Fibroblast of lung (primary cell): ENCODE measurements at regions not wholly inside any gene's neighbourhood (a gene's known extent, or its start where the extent isn't known, plus 50 kb on each side); places are given as distances from the start of the nearest gene placed in this dataset.

Experiments used
- DNase-seq, 2 donors: peaks; one replicate each; pipeline versions ENCODE4 v3.0.0 to v3.0.0-alpha.2; 2010; ENCODE audit warnings: low read depth in 2 of 2
- H2AFZ ChIP-seq: 2 replicates; pipeline ENCODE4 v1.5.1; 2012; ENCODE audit warnings: low read length, control low read depth, inconsistent platforms
- H3K27ac ChIP-seq: 2 replicates; pipeline ENCODE4 v1.5.1; 2011; ENCODE audit warnings: low read length, control low read depth; ENCODE audit not compliant: insufficient read depth
- H3K27me3 ChIP-seq: 2 replicates; pipeline ENCODE4 v1.5.1; 2011; ENCODE audit warnings: mild to moderate bottlenecking, low read length; ENCODE audit not compliant: control insufficient read depth, insufficient read depth
- H3K36me3 ChIP-seq: 2 replicates; pipeline ENCODE4 v1.5.1; 2011; ENCODE audit warnings: low read length; ENCODE audit not compliant: control insufficient read depth, insufficient read depth
- H3K4me1 ChIP-seq: 2 replicates; pipeline ENCODE4 v1.5.1; 2011; ENCODE audit warnings: low read length; ENCODE audit not compliant: control insufficient read depth, insufficient read depth; ENCODE audit errors: extremely low read depth
- H3K4me2 ChIP-seq: 2 replicates; pipeline ENCODE4 v1.5.1; 2011; ENCODE audit warnings: low read length, control low read depth; ENCODE audit not compliant: insufficient read depth; ENCODE audit errors: extremely low read depth
- H3K4me3 ChIP-seq, 4 experiments: fragments of 200-600 bp in 1 of 4; sonication (generic) in 1 of 4; replicated peaks in 1 of 4; 2 replicates each; pipeline ENCODE4 v1.5.1; 2011 to 2016; ENCODE audit warnings: low read length in 4 of 4, low read depth in 3 of 4, mild to moderate bottlenecking in 3 of 4, control low read depth in 2 of 4, inconsistent platforms in 1 of 4, mixed read lengths in 1 of 4; ENCODE audit not compliant: insufficient read depth in 1 of 4; ENCODE audit errors: control extremely low read depth in 1 of 4
- H3K79me2 ChIP-seq: 2 replicates; pipeline ENCODE4 v1.5.1; 2012; ENCODE audit warnings: mild to moderate bottlenecking, low read length, inconsistent platforms; ENCODE audit not compliant: control insufficient read depth, insufficient read depth
- H3K9ac ChIP-seq: 2 replicates; pipeline ENCODE4 v1.5.1; 2011; ENCODE audit warnings: mild to moderate bottlenecking, low read length, control low read depth; ENCODE audit not compliant: insufficient read depth
- H3K9me3 ChIP-seq: 2 replicates; pipeline ENCODE4 v1.5.1; 2012; ENCODE audit warnings: low read depth, low read length; ENCODE audit not compliant: control insufficient read depth, insufficient read depth
- H4K20me1 ChIP-seq: 2 replicates; pipeline ENCODE4 v1.5.1; 2011; ENCODE audit warnings: low read length; ENCODE audit not compliant: control insufficient read depth, insufficient read depth; ENCODE audit errors: extremely low read depth
- CTCF ChIP-seq, 2 donors: IDR thresholded peaks in 1 of 2; conservative IDR thresholded peaks in 1 of 2; 1 replicate in 1 of 2; 2 replicates in 1 of 2; pipeline ENCODE4 v1.5.1; 2011 to 2012; ENCODE audit warnings: low read length in 2 of 2, control low read depth in 1 of 2, inconsistent platforms in 1 of 2, low read depth in 1 of 2, mild to moderate bottlenecking in 1 of 2
- EZH2 ChIP-seq: IDR thresholded peaks from 2 replicates; pipeline ENCODE4 v1.5.1; 2012; ENCODE audit warnings: low read length, control low read depth, mild to moderate bottlenecking; ENCODE audit errors: missing control alignments

DNA sequence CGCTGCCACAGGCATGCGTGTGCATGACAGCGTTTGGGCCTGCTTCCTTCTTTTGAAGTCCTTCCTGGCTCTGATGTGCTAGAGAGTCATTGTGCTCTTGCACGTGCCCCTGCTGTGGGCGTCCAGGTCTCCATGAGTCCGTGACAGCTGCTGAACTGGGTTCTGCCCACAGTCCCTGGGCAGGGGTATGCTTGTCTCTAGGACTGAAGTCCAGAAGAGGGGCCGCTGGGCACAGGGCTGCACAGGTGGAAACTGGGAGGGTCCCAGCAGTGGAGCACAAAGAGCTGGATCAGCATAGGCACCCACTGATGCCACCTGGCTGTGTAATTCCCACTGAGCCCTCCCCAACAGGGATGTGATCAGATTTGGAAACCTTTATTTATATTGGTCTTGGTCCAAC, 169.4 kb downstream of the IRX2 start:
- Histone ChIP-seq H3K4me1 (no peaks in the 10 kb centered on the region), H3K36me3 (no peaks in the 10 kb centered on the region), H2AFZ (no peak overlapping the region), H3K9ac (no peak overlapping the region), H4K20me1 (no peaks in the 10 kb centered on the region), H3K79me2 (no peaks in the 10 kb centered on the region), H3K27me3 (no peaks in the 10 kb centered on the region), H3K27ac (no peak overlapping the region), H3K9me3 (no peaks in the 10 kb centered on the region), H3K4me2 (no peak overlapping the region), H3K4me3 (no peak overlapping the region)
- no peak for DNase-seq
- no peak for TF ChIP-seq CTCF (conservative IDR thresholded peaks at IDR 0.05 in 1 of 2, IDR thresholded peaks at IDR 0.05 in 1 of 2; ENCODE audit: low read depth in 1 of 2, low read length in 2 of 2)

- no peaks in the 10 kb centered on the region for H3K36me3 ChIP-seq
- H3K4me3 ChIP-seq = no peak overlapping the region
- no peak for DNase-seq
- no peaks in the 10 kb centered on the region for H3K79me2 ChIP-seq
- no peaks in the 10 kb centered on the region for H3K9me3 ChIP-seq
- no peaks in the 10 kb centered on the region for H3K27me3 ChIP-seq
- no peak overlapping the region for H3K9ac ChIP-seq
- no peak overlapping the region for H3K27ac ChIP-seq
- no peak overlapping the region for H2AFZ ChIP-seq
- H3K4me2 ChIP-seq = no peak overlapping the region
- no peaks in the 10 kb centered on the region for H3K4me1 ChIP-seq
- no peaks in the 10 kb centered on the region for H4K20me1 ChIP-seq
- TF ChIP-seq EZH2 (no peak), CTCF (conservative IDR thresholded peaks at IDR 0.05 in 1 of 2, IDR thresholded peaks at IDR 0.05 in 1 of 2; ENCODE audit: low read depth in 1 of 2, low read length in 2 of 2) (no peak)
Measured at GRCh38 chr5:2581418-2581817, 170.1 kb downstream of the IRX2 start.

- no peaks in the 10 kb centered on the region for H3K27me3 ChIP-seq
Measured at GRCh38 chr5:2579126-2579525, 172.4 kb downstream of the IRX2 start.

More at GRCh38 chr5:2579126-2579525, 172.4 kb downstream of the IRX2 start:
- Histone ChIP-seq H3K4me2 (no peak overlapping the region), H3K79me2 (no peaks in the 10 kb centered on the region), H3K36me3 (no peaks in the 10 kb centered on the region), H3K27ac (no peak overlapping the region), H2AFZ (no peak overlapping the region), H3K9me3 (no peaks in the 10 kb centered on the region), H3K9ac (no peak overlapping the region), H3K4me3 (no peak overlapping the region), H4K20me1 (no peaks in the 10 kb centered on the region), H3K4me1 (no peaks in the 10 kb centered on the region)
- no peak for DNase-seq
- TF ChIP-seq CTCF (conservative IDR thresholded peaks at IDR 0.05 in 1 of 2, IDR thresholded peaks at IDR 0.05 in 1 of 2; ENCODE audit: low read depth in 1 of 2, low read length in 2 of 2) (no peak), EZH2 (no peak)
